Esophagus muscularis mucosa (tissue), 4 donors: ENCODE measurements at regions not wholly inside any gene's neighbourhood (a gene's known extent, or its start where the extent isn't known, plus 50 kb on each side); places are given as distances from the start of the nearest gene placed in this dataset.

Source experiments
- CTCF ChIP-seq, 3 experiments: fragments of 200-600 bp in 2 of 3; fragments of 450-650 bp in 1 of 3; sonication (generic) in 2 of 3; IDR thresholded peaks; one replicate each; pipeline ENCODE4 v1.5.1; 2017 to 2019; ENCODE audit warnings: antibody characterized with exemption in 3 of 3, mild to moderate bottlenecking in 2 of 3, moderate library complexity in 1 of 3
- EP300 ChIP-seq: sonication (generic); formaldehyde crosslinking; IDR thresholded peaks from one replicate; pipeline ENCODE4 v1.6.1; 2017; ENCODE audit warnings: antibody characterized with exemption
- POLR2AphosphoS5 ChIP-seq, 2 donors: sonication (generic); formaldehyde crosslinking; IDR thresholded peaks; one replicate each; pipeline ENCODE4 v1.6.1; 2017; ENCODE audit warnings: antibody characterized with exemption in 2 of 2

GRCh38 chr1:58849551-58849950 is 65.7 kb upstream of the JUN start:
- TF ChIP-seq EP300 (no peak), CTCF (IDR thresholded peaks at IDR 0.05) (no peak), POLR2AphosphoS5 (IDR thresholded peaks at IDR 0.05) (no peak)
